Neural cell (in vitro differentiated cells): ENCODE measurements at regions not wholly inside any gene's neighbourhood (a gene's known extent, or its start where the extent isn't known, plus 50 kb on each side); places are given as distances from the start of the nearest gene placed in this dataset.

ENCODE experiments used
- EZH2 ChIP-seq: fragments of 200-600, 300-800 bp; shearing (Covaris generic), sonication (generic); IDR thresholded peaks from 2 replicates; pipeline ENCODE4 v1.6.1; 2014; ENCODE audit warnings: antibody characterized with exemption, low read length, borderline replicate concordance, mild to moderate bottlenecking; ENCODE audit not compliant: insufficient read depth, poor library complexity, severe bottlenecking
- MXI1 ChIP-seq: fragments of 450-650 bp; conservative IDR thresholded peaks from 2 replicates; pipeline ENCODE4 v1.6.1; 2014; ENCODE audit warnings: antibody characterized with exemption, mild to moderate bottlenecking; ENCODE audit not compliant: poor library complexity, severe bottlenecking
- POLR2AphosphoS5 ChIP-seq: IDR thresholded peaks from 2 replicates; pipeline ENCODE4 v1.6.1; 2012
- RAD21 ChIP-seq: fragments of 450-650 bp; conservative IDR thresholded peaks from 2 replicates; pipeline ENCODE4 v1.6.1; 2014; ENCODE audit warnings: antibody characterized with exemption, mild to moderate bottlenecking, moderate library complexity
- TF ChIP-seq, protein P1 (sequence below): fragments of 450-650 bp; IDR thresholded peaks from 2 replicates; pipeline ENCODE4 v1.5.1; 2014; ENCODE audit warnings: antibody characterized with exemption, mild to moderate bottlenecking, moderate library complexity; ENCODE audit not compliant: poor library complexity, severe bottlenecking

DNA sequence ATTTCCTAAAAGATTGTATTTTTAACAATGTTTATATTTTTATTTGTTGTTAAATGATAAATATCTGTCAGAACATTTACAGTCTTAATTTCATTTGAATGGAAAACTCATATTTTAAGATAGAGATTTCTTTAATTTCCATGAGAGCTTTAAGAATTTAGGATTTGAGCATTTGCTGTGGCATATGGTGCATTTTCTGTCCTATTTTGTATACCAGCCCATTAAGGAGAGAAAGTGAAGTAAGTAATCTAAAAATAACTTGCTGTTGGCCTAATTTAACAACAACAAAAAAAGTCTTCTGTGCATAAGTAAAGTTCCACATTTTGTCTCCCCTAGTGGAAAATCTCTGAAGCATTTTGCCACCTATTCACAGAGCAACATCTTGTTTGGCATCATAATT lies 190.9 kb upstream of the PPP1R3A start:
- TF ChIP-seq, protein P1, sequence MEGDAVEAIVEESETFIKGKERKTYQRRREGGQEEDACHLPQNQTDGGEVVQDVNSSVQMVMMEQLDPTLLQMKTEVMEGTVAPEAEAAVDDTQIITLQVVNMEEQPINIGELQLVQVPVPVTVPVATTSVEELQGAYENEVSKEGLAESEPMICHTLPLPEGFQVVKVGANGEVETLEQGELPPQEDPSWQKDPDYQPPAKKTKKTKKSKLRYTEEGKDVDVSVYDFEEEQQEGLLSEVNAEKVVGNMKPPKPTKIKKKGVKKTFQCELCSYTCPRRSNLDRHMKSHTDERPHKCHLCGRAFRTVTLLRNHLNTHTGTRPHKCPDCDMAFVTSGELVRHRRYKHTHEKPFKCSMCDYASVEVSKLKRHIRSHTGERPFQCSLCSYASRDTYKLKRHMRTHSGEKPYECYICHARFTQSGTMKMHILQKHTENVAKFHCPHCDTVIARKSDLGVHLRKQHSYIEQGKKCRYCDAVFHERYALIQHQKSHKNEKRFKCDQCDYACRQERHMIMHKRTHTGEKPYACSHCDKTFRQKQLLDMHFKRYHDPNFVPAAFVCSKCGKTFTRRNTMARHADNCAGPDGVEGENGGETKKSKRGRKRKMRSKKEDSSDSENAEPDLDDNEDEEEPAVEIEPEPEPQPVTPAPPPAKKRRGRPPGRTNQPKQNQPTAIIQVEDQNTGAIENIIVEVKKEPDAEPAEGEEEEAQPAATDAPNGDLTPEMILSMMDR, result no peak
- TF ChIP-seq POLR2AphosphoS5 (no peak), MXI1 (no peak), RAD21 (no peak), EZH2 (no peak)
